Osteoblast (primary cell): ENCODE measurements at regions not wholly inside any gene's neighbourhood (a gene's known extent, or its start where the extent isn't known, plus 50 kb on each side); places are given as distances from the start of the nearest gene placed in this dataset.

Experiments
- DNase-seq: peaks from one replicate; pipeline ENCODE4 v3.0.0; 2011; ENCODE audit warnings: low spot score, mixed read lengths; ENCODE audit not compliant: insufficient read length; ENCODE audit errors: missing footprints
- H2AFZ ChIP-seq: 2 replicates; pipeline ENCODE4 v1.6.0; 2011; ENCODE audit warnings: mild to moderate bottlenecking, low read length
- H3K27ac ChIP-seq: 2 replicates; pipeline ENCODE4 v1.5.1; 2011; ENCODE audit warnings: mild to moderate bottlenecking, low read depth, low read length, moderate library complexity
- H3K27me3 ChIP-seq: 2 replicates; pipeline ENCODE4 v1.6.0; 2012; ENCODE audit warnings: mild to moderate bottlenecking, control low read depth, inconsistent platforms, low read length, moderate library complexity; ENCODE audit not compliant: insufficient read depth
- H3K36me3 ChIP-seq: 2 replicates; pipeline ENCODE4 v1.5.1; 2011; ENCODE audit warnings: mild to moderate bottlenecking, low read length, control low read depth, moderate library complexity; ENCODE audit not compliant: insufficient read depth
- H3K4me1 ChIP-seq: 2 replicates; pipeline ENCODE4 v1.5.1; 2011; ENCODE audit warnings: mild to moderate bottlenecking, low read length, control low read depth, moderate library complexity; ENCODE audit not compliant: insufficient read depth
- H3K4me2 ChIP-seq: 2 replicates; pipeline ENCODE4 v1.6.0; 2011; ENCODE audit warnings: mild to moderate bottlenecking, low read length; ENCODE audit not compliant: insufficient read depth
- H3K4me3 ChIP-seq: fragments of 200-600 bp; sonication (generic); 3 replicates; pipeline ENCODE4 v1.5.1; 2012; ENCODE audit warnings: mild to moderate bottlenecking, low read length, inconsistent platforms; ENCODE audit not compliant: insufficient read depth
- H3K79me2 ChIP-seq: 2 replicates; pipeline ENCODE4 v1.6.0; 2012; ENCODE audit warnings: mild to moderate bottlenecking, low read length, control low read depth, inconsistent platforms; ENCODE audit not compliant: insufficient read depth
- H3K9me3 ChIP-seq: 2 replicates; pipeline ENCODE4 v1.5.1; 2011; ENCODE audit warnings: low read depth, low read length, control low read depth
- H4K20me1 ChIP-seq: 2 replicates; pipeline ENCODE4 v1.6.0; 2012; ENCODE audit warnings: mild to moderate bottlenecking, low read length, control low read depth; ENCODE audit not compliant: insufficient read depth
- TF ChIP-seq, protein P1 (sequence below): IDR thresholded peaks from 2 replicates; pipeline ENCODE4 v1.5.1; 2011; ENCODE audit warnings: mild to moderate bottlenecking, low read depth, low read length, moderate library complexity; ENCODE audit errors: extremely low read depth

DNA sequence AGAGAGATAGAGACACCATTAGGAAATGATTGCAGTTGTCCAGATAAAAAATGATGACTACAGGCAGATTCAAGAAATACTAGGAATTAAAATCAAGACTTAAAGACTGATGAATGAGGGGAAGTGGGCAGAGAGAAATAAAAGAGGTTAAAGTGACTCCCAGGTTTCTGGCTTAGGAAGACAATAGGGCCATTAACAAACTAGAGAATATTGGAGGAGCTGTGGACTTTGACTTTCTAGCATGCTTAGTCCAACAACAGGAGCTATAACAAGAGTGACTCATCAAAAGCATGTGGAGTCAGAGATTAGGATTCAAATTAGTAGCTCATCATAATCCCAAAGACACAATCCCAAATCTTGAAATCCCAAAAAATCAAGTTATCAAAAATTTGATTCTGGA, 101.5 kb downstream of the BMP4 start:
- Histone ChIP-seq H3K36me3 (no peaks in the 10 kb centered on the region), H3K27ac (no peak overlapping the region), H3K4me2 (no peak overlapping the region), H3K9me3 (no peaks in the 10 kb centered on the region), H3K4me1 (peaks cover 4% of the 10 kb centered on the region), H2AFZ (no peak overlapping the region), H3K4me3 (no peak overlapping the region), H4K20me1 (no peaks in the 10 kb centered on the region), H3K27me3 (peaks cover 6% of the 10 kb centered on the region), H3K79me2 (no peaks in the 10 kb centered on the region)
- TF ChIP-seq, protein P1, sequence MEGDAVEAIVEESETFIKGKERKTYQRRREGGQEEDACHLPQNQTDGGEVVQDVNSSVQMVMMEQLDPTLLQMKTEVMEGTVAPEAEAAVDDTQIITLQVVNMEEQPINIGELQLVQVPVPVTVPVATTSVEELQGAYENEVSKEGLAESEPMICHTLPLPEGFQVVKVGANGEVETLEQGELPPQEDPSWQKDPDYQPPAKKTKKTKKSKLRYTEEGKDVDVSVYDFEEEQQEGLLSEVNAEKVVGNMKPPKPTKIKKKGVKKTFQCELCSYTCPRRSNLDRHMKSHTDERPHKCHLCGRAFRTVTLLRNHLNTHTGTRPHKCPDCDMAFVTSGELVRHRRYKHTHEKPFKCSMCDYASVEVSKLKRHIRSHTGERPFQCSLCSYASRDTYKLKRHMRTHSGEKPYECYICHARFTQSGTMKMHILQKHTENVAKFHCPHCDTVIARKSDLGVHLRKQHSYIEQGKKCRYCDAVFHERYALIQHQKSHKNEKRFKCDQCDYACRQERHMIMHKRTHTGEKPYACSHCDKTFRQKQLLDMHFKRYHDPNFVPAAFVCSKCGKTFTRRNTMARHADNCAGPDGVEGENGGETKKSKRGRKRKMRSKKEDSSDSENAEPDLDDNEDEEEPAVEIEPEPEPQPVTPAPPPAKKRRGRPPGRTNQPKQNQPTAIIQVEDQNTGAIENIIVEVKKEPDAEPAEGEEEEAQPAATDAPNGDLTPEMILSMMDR, result no peak
- DNase-seq, result no peak

DNA sequence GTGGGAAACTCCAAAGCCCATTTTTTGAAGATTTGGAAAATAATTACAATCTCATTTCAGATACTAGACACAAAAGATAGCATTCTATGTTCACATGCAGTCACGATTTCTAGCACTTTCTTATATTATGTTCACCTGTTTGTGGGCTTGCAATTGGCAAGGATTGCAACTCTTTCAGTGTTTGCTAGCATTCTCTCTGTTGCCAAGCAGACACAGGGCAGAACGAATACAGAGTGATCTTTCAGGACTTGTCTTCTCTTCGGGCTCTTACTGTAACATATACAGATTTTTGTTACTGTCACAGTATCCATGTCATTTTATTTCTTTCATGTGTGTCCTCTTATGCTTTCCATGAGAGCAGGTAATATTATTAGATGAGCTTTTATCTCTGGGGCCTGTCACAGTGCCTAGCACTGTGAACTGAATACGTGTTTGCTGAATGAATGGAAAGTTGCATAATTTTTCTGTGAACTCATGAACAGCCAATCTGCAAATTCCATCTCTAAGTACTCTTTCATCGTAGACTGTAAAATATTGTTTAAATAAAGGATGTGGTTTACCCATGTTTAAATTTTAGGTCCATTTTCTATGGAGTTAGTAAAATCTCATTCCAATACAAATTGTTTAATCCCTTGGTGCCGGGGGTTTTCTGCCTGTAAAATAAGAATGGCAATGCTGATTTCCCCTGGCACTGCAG, 105.1 kb downstream of the BMP4 start:
- no peak overlapping the region for H3K27ac ChIP-seq
- no peak overlapping the region for H2AFZ ChIP-seq
- H3K79me2 ChIP-seq, result no peaks in the 10 kb centered on the region
- H3K36me3 ChIP-seq, result no peaks in the 10 kb centered on the region
- H3K4me2 ChIP-seq, result peak overlapping the region; percentile 29
- no peaks in the 10 kb centered on the region for H3K9me3 ChIP-seq
- H3K4me3 ChIP-seq, result no peak overlapping the region
- H3K4me1 ChIP-seq, result peaks cover 4% of the 10 kb centered on the region
- TF ChIP-seq, protein P1, result no peak
- H4K20me1 ChIP-seq, result no peaks in the 10 kb centered on the region
- DNase-seq, result no peak
- no peaks in the 10 kb centered on the region for H3K27me3 ChIP-seq

DNA sequence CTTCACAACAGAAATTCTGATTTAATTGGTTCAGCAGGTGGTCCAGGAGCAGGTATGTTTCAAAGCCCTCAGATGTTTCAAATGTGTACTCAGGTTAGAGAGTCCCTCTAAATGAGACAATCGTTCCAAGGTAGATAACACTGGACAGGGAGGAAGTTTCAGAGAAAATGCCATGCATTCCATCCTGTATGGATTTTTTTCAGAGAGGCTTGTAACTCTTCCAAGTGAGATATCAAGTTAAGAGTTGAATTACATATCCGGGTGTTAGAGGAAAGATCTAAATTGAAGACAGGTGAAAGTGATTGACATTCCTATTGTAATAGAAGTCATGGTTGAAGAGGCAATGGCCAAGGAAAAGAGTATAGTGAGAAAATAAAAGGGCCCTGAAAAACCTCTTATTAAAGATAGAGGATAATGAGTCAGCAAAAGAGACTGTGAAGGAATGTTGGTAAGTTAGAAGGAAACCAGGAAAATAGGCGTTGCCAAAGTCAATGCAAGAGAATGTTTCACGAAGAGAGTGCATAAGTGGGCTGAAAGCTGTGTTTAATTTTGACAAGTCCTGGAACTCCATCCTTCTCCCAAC, 105.8 kb downstream of the BMP4 start:
- Histone ChIP-seq H3K27ac (no peak overlapping the region), H3K4me2 (peak overlapping the region; percentile 29)
- no peak for DNase-seq

GRCh38 chr14:53849549-53849948, 107.1 kb downstream of the BMP4 start:
- Histone ChIP-seq H3K27me3 (no peaks in the 10 kb centered on the region), H3K4me2 (no peak overlapping the region), H4K20me1 (no peaks in the 10 kb centered on the region), H2AFZ (no peak overlapping the region), H3K9me3 (no peaks in the 10 kb centered on the region), H3K27ac (no peak overlapping the region), H3K79me2 (no peaks in the 10 kb centered on the region), H3K4me3 (no peak overlapping the region), H3K4me1 (peaks cover 4% of the 10 kb centered on the region), H3K36me3 (no peaks in the 10 kb centered on the region)
- TF ChIP-seq, protein P1, result no peak
- no peak for DNase-seq

More for the DNA sequence above, 105.8 kb downstream of the BMP4 start:
- Histone ChIP-seq H4K20me1 (no peaks in the 10 kb centered on the region), H3K9me3 (no peaks in the 10 kb centered on the region), H3K36me3 (no peaks in the 10 kb centered on the region), H3K27me3 (no peaks in the 10 kb centered on the region), H3K79me2 (no peaks in the 10 kb centered on the region), H2AFZ (no peak overlapping the region), H3K4me1 (peaks cover 4% of the 10 kb centered on the region), H3K4me3 (no peak overlapping the region)
- TF ChIP-seq, protein P1, result no peak
